ENCODE measurements at regions not wholly inside any gene's neighbourhood (a gene's known extent, or its start where the extent isn't known, plus 50 kb on each side); places are given as distances from the start of the nearest gene placed in this dataset.

- no peak for TF ChIP-seq POLR2AphosphoS5 (IDR thresholded peaks at IDR 0.05; ENCODE audit: low read depth, low read length)
- TF ChIP-seq REST (IDR thresholded peaks at IDR 0.05; ENCODE audit: insufficient read depth in 1 of 2, low read depth in 2 of 2, low read length in 2 of 2) = no peak
- no peak for TF ChIP-seq SIN3A (IDR thresholded peaks at IDR 0.05; ENCODE audit: borderline replicate concordance, insufficient read depth, low read length)
- TF ChIP-seq TAF1 (IDR thresholded peaks at IDR 0.05; ENCODE audit: borderline replicate concordance, insufficient read depth, low read length) = no peak
- TF ChIP-seq FOXP2 (optimal IDR thresholded peaks at IDR 0.05; ENCODE audit: borderline replicate concordance, extremely low read depth, extremely low read length, insufficient read depth) = no peak
Observed at GRCh38 chr6:1170794-1171193, 141.1 kb upstream of the FOXQ1 start.
